Chondrocyte (in vitro differentiated cells): ENCODE measurements at regions not wholly inside any gene's neighbourhood (a gene's known extent, or its start where the extent isn't known, plus 50 kb on each side); places are given as distances from the start of the nearest gene placed in this dataset.

Experiments
- DNase-seq: peaks from one replicate; pipeline ENCODE4 v3.0.0; 2021; ENCODE audit warnings: mixed read lengths, low spot score
- H3K27ac Mint-ChIP-seq: one replicate; pipeline ENCODE4 v1.8.0; 2021; ENCODE audit warnings: mild to moderate bottlenecking, moderate library complexity, mixed read lengths; ENCODE audit not compliant: unreplicated experiment
- H3K27me3 Mint-ChIP-seq: 2 replicates; pipeline ENCODE4 v1.8.0; 2021; ENCODE audit warnings: low read depth, mixed read lengths
- H3K36me3 Mint-ChIP-seq: 2 replicates; pipeline ENCODE4 v1.8.0; 2021; ENCODE audit warnings: low read depth, mixed read lengths
- H3K4me1 Mint-ChIP-seq: 2 replicates; pipeline ENCODE4 v1.8.0; 2021; ENCODE audit warnings: low read depth, mild to moderate bottlenecking, mixed read lengths
- H3K4me3 Mint-ChIP-seq: one replicate; pipeline ENCODE4 v1.8.0; 2021; ENCODE audit warnings: mild to moderate bottlenecking, moderate library complexity, mixed read lengths; ENCODE audit not compliant: unreplicated experiment
- H3K9me3 Mint-ChIP-seq: 2 replicates; pipeline ENCODE4 v1.8.0; 2021; ENCODE audit warnings: low read depth, mixed read lengths
- CTCF ChIP-seq: fragments of 200-600 bp; sonication (generic); IDR thresholded peaks from 2 replicates; pipeline ENCODE4 v1.5.0; 2021; ENCODE audit warnings: antibody characterized with exemption, mild to moderate bottlenecking, moderate library complexity

DNA sequence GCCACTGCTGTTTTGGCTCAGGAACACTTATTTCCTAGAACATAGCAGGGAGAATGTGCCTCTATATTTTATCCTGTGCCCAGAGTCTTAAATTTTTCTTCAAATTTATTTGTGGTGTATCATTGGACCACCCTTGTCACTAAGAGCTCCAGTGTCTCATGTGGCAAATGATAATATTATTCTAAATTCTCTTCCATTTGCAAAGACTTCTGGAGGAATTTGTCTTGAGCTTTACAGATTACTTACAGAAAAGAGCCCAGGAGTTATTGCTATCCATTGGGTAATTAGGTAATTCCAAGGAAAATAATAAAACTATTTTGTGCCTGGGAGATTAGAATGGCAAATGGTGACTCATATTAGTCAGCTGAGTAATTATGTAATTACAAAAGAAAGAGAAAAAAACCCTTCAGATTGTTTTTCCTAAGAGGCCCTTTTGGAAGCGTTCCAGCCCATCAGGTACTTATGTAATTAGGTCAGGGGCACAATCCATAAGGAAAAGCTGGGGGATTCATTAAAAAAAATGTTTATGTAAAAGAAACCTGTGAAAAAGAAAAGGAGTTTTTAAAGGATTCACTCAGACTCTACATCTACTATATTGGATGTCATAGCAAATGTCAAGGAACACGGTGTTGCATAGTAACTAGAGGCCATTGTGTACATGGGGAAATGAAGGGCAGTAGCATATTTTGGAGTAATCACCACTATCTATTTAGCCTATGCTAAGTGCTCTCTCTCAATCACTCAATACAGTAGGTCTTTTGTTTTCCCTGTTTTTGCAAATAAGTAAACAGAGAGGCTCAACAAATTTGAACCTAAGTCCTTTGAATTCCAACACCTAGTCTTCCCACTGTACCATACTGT, 380.9 kb upstream of the RARB start:
- H3K4me1 Mint-ChIP-seq = peaks cover 48% of the 10 kb centered on the region
- H3K27ac Mint-ChIP-seq = no peak overlapping the region
- no peaks in the 10 kb centered on the region for H3K9me3 Mint-ChIP-seq
- no peaks in the 10 kb centered on the region for H3K27me3 Mint-ChIP-seq
- no peak for TF ChIP-seq CTCF
- no peak for DNase-seq
- no peaks in the 10 kb centered on the region for H3K36me3 Mint-ChIP-seq
- no peak overlapping the region for H3K4me3 Mint-ChIP-seq

DNA sequence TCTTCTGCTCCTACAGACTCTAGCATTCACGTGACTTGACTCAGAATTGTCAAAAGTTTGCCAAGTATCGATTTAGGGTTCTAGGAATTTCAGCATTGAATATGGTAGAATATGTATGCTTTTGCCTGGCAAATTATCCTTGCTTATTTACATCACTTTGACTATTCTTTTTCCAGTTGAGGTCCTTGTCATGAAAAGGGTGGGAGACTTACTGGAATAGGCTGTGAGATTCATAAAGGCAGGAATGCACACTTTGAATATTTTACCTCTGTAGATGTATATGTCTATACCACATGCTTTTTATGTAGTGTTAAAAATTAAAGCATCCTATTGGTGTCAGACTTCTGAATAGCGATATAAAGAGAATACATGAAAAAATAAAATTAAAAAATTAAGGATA, 378.8 kb upstream of the RARB start:
- Mint-ChIP-seq H3K4me1 (peaks cover 26% of the 10 kb centered on the region), H3K36me3 (no peaks in the 10 kb centered on the region), H3K27me3 (no peaks in the 10 kb centered on the region), H3K27ac (no peak overlapping the region), H3K9me3 (no peaks in the 10 kb centered on the region), H3K4me3 (no peak overlapping the region)
- no peak for TF ChIP-seq CTCF
- no peak for DNase-seq

DNA sequence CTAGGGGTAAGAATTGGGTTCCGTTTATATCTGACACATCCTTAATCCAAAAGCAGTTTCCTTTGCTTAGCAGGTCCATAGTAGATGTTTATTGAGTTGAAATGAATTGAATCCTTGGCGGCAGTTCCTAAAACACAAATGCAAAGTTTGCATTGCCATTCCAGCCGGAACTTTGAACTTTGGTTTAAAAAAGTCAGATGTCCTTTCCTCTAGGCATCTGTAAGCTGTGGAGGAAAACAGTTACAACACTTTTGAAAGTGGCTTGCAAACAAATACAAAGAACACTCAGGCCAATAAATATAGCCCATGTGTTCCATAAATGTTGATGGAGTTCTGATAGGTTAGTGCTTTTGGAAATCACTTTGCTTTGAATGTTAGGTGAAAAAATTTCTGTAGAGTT, 374.7 kb upstream of the RARB start:
- H3K4me3 Mint-ChIP-seq = no peak overlapping the region
- no peak for DNase-seq
- TF ChIP-seq CTCF = no peak

DNA sequence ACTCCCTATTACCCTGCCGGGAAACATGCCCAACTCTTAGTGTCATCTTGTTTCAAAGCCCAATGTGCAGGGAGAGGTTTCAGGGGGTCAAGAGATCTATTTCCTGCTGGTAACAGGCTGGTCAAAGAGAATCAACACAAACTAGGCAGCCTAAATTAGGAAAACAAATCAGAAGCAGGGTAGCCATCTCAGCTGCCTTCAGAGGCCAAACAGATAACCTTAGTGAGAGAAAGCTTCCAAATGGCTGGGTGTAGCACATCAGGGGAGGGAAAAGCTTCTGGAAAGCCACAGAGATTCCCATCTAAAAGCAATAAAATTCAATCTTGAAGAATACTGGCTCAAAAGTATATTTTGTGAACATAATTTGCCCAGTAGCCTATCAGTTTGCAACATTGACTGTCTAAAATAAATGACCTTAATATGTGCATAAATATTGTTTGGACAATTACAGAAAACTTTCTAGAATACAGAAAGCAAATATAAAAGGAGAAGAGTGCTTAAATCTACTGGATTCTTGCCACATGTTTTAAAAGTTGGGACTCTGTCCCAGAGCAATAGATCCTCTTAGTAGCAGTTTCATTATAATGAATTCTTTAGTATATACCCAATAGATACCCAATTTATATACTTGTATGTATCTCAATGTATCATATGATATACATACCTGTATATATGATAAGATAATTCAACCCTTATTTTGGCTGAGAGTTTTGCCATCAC, 371.9 kb upstream of the RARB start:
- Mint-ChIP-seq H3K36me3 (no peaks in the 10 kb centered on the region), H3K9me3 (no peaks in the 10 kb centered on the region), H3K4me1 (no peaks in the 10 kb centered on the region), H3K4me3 (no peak overlapping the region), H3K27me3 (no peaks in the 10 kb centered on the region), H3K27ac (no peak overlapping the region)
- DNase-seq = no peak
- no peak for TF ChIP-seq CTCF

More for the DNA sequence above, 374.7 kb upstream of the RARB start:
- Mint-ChIP-seq H3K9me3 (no peaks in the 10 kb centered on the region), H3K27me3 (no peaks in the 10 kb centered on the region), H3K36me3 (no peaks in the 10 kb centered on the region), H3K27ac (no peak overlapping the region), H3K4me1 (no peaks in the 10 kb centered on the region)

GRCh38 chr3:25056803-25057351, 371.2 kb upstream of the RARB start:
- Mint-ChIP-seq H3K27me3 (no peaks in the 10 kb centered on the region), H3K4me3 (no peak overlapping the region), H3K4me1 (no peaks in the 10 kb centered on the region), H3K36me3 (no peaks in the 10 kb centered on the region), H3K27ac (no peak overlapping the region), H3K9me3 (no peaks in the 10 kb centered on the region)
- no peak for TF ChIP-seq CTCF
- DNase-seq = no peak
